Gastrocnemius medialis (tissue), 4 donors: ENCODE measurements at regions not wholly inside any gene's neighbourhood (a gene's known extent, or its start where the extent isn't known, plus 50 kb on each side); places are given as distances from the start of the nearest gene placed in this dataset.
A peak's percentile ranks its signal among the peaks of the same experiment; 100 is the strongest.

Experiments used
- ATAC-seq, 2 donors: fragments of 150-250 bp; one replicate each; pipeline ENCODE4 v1.9.1; 2016
- DNase-seq, 2 donors: peaks; one replicate each; pipeline ENCODE4 v3.0.0-alpha.2; 2019
- H3K27ac ChIP-seq, 4 donors: fragments of 200-600 bp; sonication (generic); 1 replicate in 1 of 4; 2 replicates in 3 of 4; pipeline ENCODE4 v1.5.1; 2016 to 2018; ENCODE audit warnings: mild to moderate bottlenecking in 2 of 4, moderate library complexity in 1 of 4
- H3K27me3 ChIP-seq, 3 donors: fragments of 200-600 bp; sonication (generic) in 2 of 3; 1 replicate in 1 of 3; 2 replicates in 2 of 3; pipeline versions ENCODE4 v1.5.1 to v1.6.0; 2016 to 2019; ENCODE audit warnings: mild to moderate bottlenecking in 1 of 3, moderate library complexity in 1 of 3
- H3K36me3 ChIP-seq, 2 donors: fragments of 200-600 bp; sonication (generic) in 1 of 2; one replicate each; pipeline ENCODE4 v1.5.1; 2017 to 2018
- H3K4me1 ChIP-seq, 2 donors: fragments of 200-600 bp; sonication (generic) in 1 of 2; one replicate each; pipeline ENCODE4 v1.5.1; 2016 to 2017; ENCODE audit warnings: mild to moderate bottlenecking in 2 of 2
- H3K4me3 ChIP-seq, 4 donors: fragments of 200-600 bp; sonication (generic) in 3 of 4; 1 replicate in 1 of 4; 2 replicates in 3 of 4; pipeline ENCODE4 v1.5.1; 2016 to 2019; ENCODE audit warnings: mild to moderate bottlenecking in 2 of 4
- H3K9me3 ChIP-seq, 3 donors: fragments of 200-600 bp; sonication (generic) in 2 of 3; 1 replicate in 1 of 3; 2 replicates in 2 of 3; pipeline ENCODE4 v1.5.1; 2016 to 2019
- CTCF ChIP-seq, 5 experiments: fragments of 450-650 bp in 3 of 5; fragments of 200-600 bp in 2 of 5; sonication (generic) in 2 of 5; IDR thresholded peaks in 4 of 5; conservative IDR thresholded peaks in 1 of 5; 1 replicate in 4 of 5; 2 replicates in 1 of 5; pipeline ENCODE4 v1.5.1; 2016 to 2019; ENCODE audit warnings: antibody characterized with exemption in 5 of 5, mild to moderate bottlenecking in 3 of 5, moderate library complexity in 3 of 5
- POLR2A ChIP-seq, 2 donors: fragments of 450-650 bp; IDR thresholded peaks; one replicate each; pipeline ENCODE4 v1.6.1; 2017; ENCODE audit warnings: antibody characterized with exemption in 2 of 2, mild to moderate bottlenecking in 2 of 2, moderate library complexity in 2 of 2
- in situ Hi-C, 4 donors: fragments of 200-750 bp; cut with MboI; loops; one replicate each; pipeline versions ENCODE4 v1.15.0 to v1.8.0; 2017; ENCODE audit warnings: low sequenced_read_pairs in 4 of 4
- intact Hi-C: fragments of 100-400 bp; cut with DNase I; formaldehyde crosslinking; loops from one replicate; pipeline ENCODE4 v1.15.1; 2023; ENCODE audit warnings: low total_unique reads

GRCh38 chr18:62663731-62664336, 51.5 kb upstream of the PHLPP1 start:
- Histone ChIP-seq H3K9me3 (no peaks in the 10 kb centered on the region), H3K4me1 (no peaks in the 10 kb centered on the region), H3K27me3 (no peaks in the 10 kb centered on the region), H3K27ac (peak overlapping the region in 2 of 4 donors; percentile 13 to 31), H3K36me3 (no peaks in the 10 kb centered on the region), H3K4me3 (no peak overlapping the region)
- no peak for TF ChIP-seq CTCF (IDR thresholded peaks at IDR 0.05 in 4 of 5, conservative IDR thresholded peaks at IDR 0.05 in 1 of 5)
- TF ChIP-seq POLR2A (IDR thresholded peaks at IDR 0.05), result no peak
- DNase-seq (no peak), ATAC-seq (no peak)
- in situ Hi-C loops (no loop called here), intact Hi-C loops (no loop called here)

GRCh38 chr18:62664414-62664813, 50.9 kb upstream of the PHLPP1 start:
- no peak for ATAC-seq

GRCh38 chr18:62665188-62665587, 50.2 kb upstream of the PHLPP1 start:
- no peak overlapping the region for H3K27ac ChIP-seq
- intact Hi-C loops (no loop called here), in situ Hi-C loops (no loop called here)
- DNase-seq, result no peak
- TF ChIP-seq POLR2A (IDR thresholded peaks at IDR 0.05) (no peak), CTCF (IDR thresholded peaks at IDR 0.05 in 4 of 5, conservative IDR thresholded peaks at IDR 0.05 in 1 of 5) (no peak)
- H3K4me1 ChIP-seq, result no peaks in the 10 kb centered on the region
- H3K36me3 ChIP-seq, result no peaks in the 10 kb centered on the region
- no peak overlapping the region for H3K4me3 ChIP-seq
- no peak for ATAC-seq
- no peaks in the 10 kb centered on the region for H3K27me3 ChIP-seq
- no peaks in the 10 kb centered on the region for H3K9me3 ChIP-seq

More at GRCh38 chr18:62664414-62664813, 50.9 kb upstream of the PHLPP1 start:
- TF ChIP-seq POLR2A (IDR thresholded peaks at IDR 0.05) (no peak), CTCF (IDR thresholded peaks at IDR 0.05 in 4 of 5, conservative IDR thresholded peaks at IDR 0.05 in 1 of 5) (no peak)
- no peaks in the 10 kb centered on the region for H3K4me1 ChIP-seq
- H3K27ac ChIP-seq, result no peak overlapping the region
- intact Hi-C loops (no loop called here), in situ Hi-C loops (no loop called here)
- H3K4me3 ChIP-seq, result no peak overlapping the region
- H3K9me3 ChIP-seq, result no peaks in the 10 kb centered on the region
- H3K27me3 ChIP-seq, result no peaks in the 10 kb centered on the region
- no peak for DNase-seq
- no peaks in the 10 kb centered on the region for H3K36me3 ChIP-seq
